H1 (cell line): ENCODE measurements at regions not wholly inside any gene's neighbourhood (a gene's known extent, or its start where the extent isn't known, plus 50 kb on each side); places are given as distances from the start of the nearest gene placed in this dataset.

Experiments used
- CTCF ChIA-PET: fragments of 300-600 bp; sonication (Branson Sonifier 250); formaldehyde crosslinking; loops from one replicate; lab custom pipeline; 2021; ENCODE audit not compliant: partially characterized antibody; lab: Charles Lee
- POLR2A ChIA-PET: fragments of 300-600 bp; sonication (Branson Sonifier 250); formaldehyde crosslinking; loops from one replicate; lab custom pipeline; 2021; ENCODE audit warnings: inconsistent platforms; ENCODE audit not compliant: partially characterized antibody; lab: Charles Lee
- DNase-seq, 2 experiments: peaks; one replicate each; pipeline versions ENCODE4 v3.0.0 to v3.0.0-alpha.2; 2010 to 2022; ENCODE audit warnings: low spot score in 2 of 2, low read depth in 1 of 2, mixed read lengths in 1 of 2
- FAIRE-seq: peaks from 2 replicates; lab custom pipeline; 2011; peaks lifted over from hg19 to GRCh38; lab: Jason Lieb, UNC
- H2AFZ ChIP-seq: 2 replicates; pipeline ENCODE4 v1.8.1; 2012; ENCODE audit warnings: low read length, inconsistent platforms
- H2AK5ac ChIP-seq: 2 replicates; pipeline ENCODE4 v1.6.1; 2013; ENCODE audit warnings: low read depth, low read length
- H2BK120ac ChIP-seq: replicated peaks from 2 replicates; pipeline ENCODE3; 2013; ENCODE audit warnings: low read depth, low read length, inconsistent platforms
- H2BK12ac ChIP-seq: 2 replicates; pipeline ENCODE4 v1.6.1; 2013; ENCODE audit warnings: low read depth, low read length
- H2BK15ac ChIP-seq: 2 replicates; pipeline ENCODE4 v1.6.1; 2013; ENCODE audit warnings: low read length
- H2BK20ac ChIP-seq: 2 replicates; pipeline ENCODE4 v1.6.1; 2013; ENCODE audit warnings: low read length
- H2BK5ac ChIP-seq: 2 replicates; pipeline ENCODE4 v1.6.1; 2013; ENCODE audit warnings: low read depth, low read length
- H3K14ac ChIP-seq: 2 replicates; pipeline ENCODE4 v1.6.1; 2013; ENCODE audit warnings: inconsistent platforms; ENCODE audit not compliant: insufficient read length
- H3K18ac ChIP-seq: 2 replicates; pipeline ENCODE4 v1.6.1; 2013; ENCODE audit warnings: low read length; ENCODE audit errors: extremely low read depth
- H3K23ac ChIP-seq: 2 replicates; pipeline ENCODE4 v1.6.1; 2013; ENCODE audit warnings: inconsistent platforms; ENCODE audit not compliant: insufficient read length
- H3K23me2 ChIP-seq: 2 replicates; pipeline ENCODE4 v1.6.1; 2013; ENCODE audit warnings: low read depth, low read length
- H3K27ac ChIP-seq: 2 replicates; pipeline ENCODE4 v1.6.1; 2011; ENCODE audit warnings: low read depth, low read length, inconsistent platforms
- H3K27me3 ChIP-seq, 4 experiments: replicated peaks in 1 of 4; 1 replicate in 1 of 4; 2 replicates in 3 of 4; pipeline versions ENCODE4 v1.6.1 to v1.8.1; 2011 to 2013; ENCODE audit warnings: low read length in 3 of 4, mild to moderate bottlenecking in 3 of 4, inconsistent platforms in 2 of 4, mixed read lengths in 2 of 4, moderate library complexity in 1 of 4; ENCODE audit not compliant: control insufficient read depth in 3 of 4, insufficient read depth in 3 of 4; ENCODE audit errors: extremely low read depth in 1 of 4
- H3K36me3 ChIP-seq, 4 experiments: 2 replicates each; pipeline versions ENCODE4 v1.6.1 to v1.8.1; 2011 to 2013; ENCODE audit warnings: mild to moderate bottlenecking in 4 of 4, low read length in 3 of 4, moderate library complexity in 2 of 4, control low read depth in 1 of 4, inconsistent platforms in 1 of 4; ENCODE audit not compliant: insufficient read depth in 4 of 4, control insufficient read depth in 2 of 4
- H3K4ac ChIP-seq: replicated peaks from 2 replicates; pipeline ENCODE3; 2013; ENCODE audit warnings: low read length, low read depth, mixed read lengths, inconsistent platforms; ENCODE audit not compliant: insufficient read length
- H3K4me1 ChIP-seq, 4 experiments: replicated peaks in 1 of 4; 1 replicate in 1 of 4; 2 replicates in 3 of 4; pipeline versions ENCODE4 v1.6.1 to v1.8.1; 2011 to 2013; ENCODE audit warnings: low read length in 3 of 4, inconsistent platforms in 2 of 4, mixed read lengths in 1 of 4; ENCODE audit not compliant: insufficient read depth in 4 of 4, control insufficient read depth in 3 of 4
- H3K4me2 ChIP-seq, 2 experiments: 2 replicates each; pipeline versions ENCODE4 v1.6.1 to v1.8.1; 2011 to 2013; ENCODE audit warnings: low read depth in 2 of 2, low read length in 2 of 2, control low read depth in 1 of 2, inconsistent platforms in 1 of 2, mild to moderate bottlenecking in 1 of 2; ENCODE audit not compliant: insufficient read depth in 1 of 2
- H3K4me3 ChIP-seq, 4 experiments: fragments of 200-600, 300-600 bp in 1 of 4; sonication (generic), shearing (Covaris generic), sonication (Bioruptor Twin) in 1 of 4; 2 replicates each; pipeline versions ENCODE4 v1.5.1 to v1.8.1; 2011 to 2016; ENCODE audit warnings: low read length in 4 of 4, low read depth in 3 of 4, control low read depth in 2 of 4, inconsistent platforms in 2 of 4, mild to moderate bottlenecking in 2 of 4, mixed read lengths in 1 of 4, moderate library complexity in 1 of 4; ENCODE audit not compliant: insufficient read depth in 2 of 4; ENCODE audit errors: extremely low read depth in 1 of 4
- H3K56ac ChIP-seq: replicated peaks from 2 replicates; pipeline ENCODE3; 2013; ENCODE audit warnings: low read depth, mild to moderate bottlenecking, mixed read lengths, low read length, inconsistent platforms; ENCODE audit not compliant: insufficient read length
- H3K79me1 ChIP-seq: 2 replicates; pipeline ENCODE4 v1.6.1; 2013; ENCODE audit warnings: low read depth, low read length, control low read depth
- H3K79me2 ChIP-seq, 2 experiments: 2 replicates each; pipeline versions ENCODE4 v1.6.1 to v1.8.1; 2012 to 2013; ENCODE audit warnings: low read length in 2 of 2, mild to moderate bottlenecking in 2 of 2, inconsistent platforms in 1 of 2; ENCODE audit not compliant: insufficient read depth in 2 of 2, control insufficient read depth in 1 of 2
- H3K9ac ChIP-seq, 4 experiments: replicated peaks in 1 of 4; 1 replicate in 1 of 4; 2 replicates in 3 of 4; pipeline versions ENCODE4 v1.6.1 to v1.8.1; 2011 to 2013; ENCODE audit warnings: low read depth in 3 of 4, low read length in 3 of 4, control low read depth in 2 of 4, mild to moderate bottlenecking in 2 of 4, moderate library complexity in 2 of 4, inconsistent platforms in 1 of 4; ENCODE audit errors: extremely low read depth in 1 of 4
- H3K9me3 ChIP-seq, 2 experiments: 2 replicates each; pipeline versions ENCODE4 v1.6.1 to v1.8.1; 2012 to 2013; ENCODE audit warnings: mild to moderate bottlenecking in 2 of 2, moderate library complexity in 2 of 2, control low read depth in 1 of 2, inconsistent platforms in 1 of 2, low read depth in 1 of 2, low read length in 1 of 2, mixed read lengths in 1 of 2; ENCODE audit not compliant: insufficient read depth in 2 of 2
- H4K20me1 ChIP-seq, 2 experiments: replicated peaks in 1 of 2; 2 replicates each; pipeline versions ENCODE3 to v1.8.1; 2011 to 2013; ENCODE audit warnings: inconsistent platforms in 2 of 2, low read length in 2 of 2, mild to moderate bottlenecking in 1 of 2; ENCODE audit not compliant: insufficient read depth in 2 of 2, control insufficient read depth in 1 of 2
- H4K5ac ChIP-seq: 2 replicates; pipeline ENCODE4 v1.6.1; 2013; ENCODE audit warnings: low read length, low read depth, mixed read lengths, inconsistent platforms; ENCODE audit not compliant: insufficient read length
- H4K8ac ChIP-seq: 2 replicates; pipeline ENCODE4 v1.8.0; 2013; ENCODE audit warnings: mild to moderate bottlenecking, moderate library complexity, low read length, inconsistent platforms; ENCODE audit not compliant: insufficient read depth; ENCODE audit errors: extremely low read depth
- H4K91ac ChIP-seq: replicated peaks from 2 replicates; pipeline ENCODE3; 2013; ENCODE audit warnings: low read length, mixed read lengths, inconsistent platforms; ENCODE audit not compliant: insufficient read length
- CBX5 ChIP-seq: fragments of 300-800, 300-1000 bp; sonication (generic); IDR thresholded peaks from 2 replicates; pipeline ENCODE4 v1.7.1; 2016; ENCODE audit warnings: antibody characterized with exemption, low read length, low read depth
- EGR1 ChIP-seq: IDR thresholded peaks from 2 replicates; pipeline ENCODE4 v1.6.1; 2011; ENCODE audit warnings: low read depth, low read length, borderline replicate concordance
- EP300 ChIP-seq, 2 experiments: IDR thresholded peaks; 1 replicate in 1 of 2; 2 replicates in 1 of 2; pipeline ENCODE4 v1.6.1; 2011 to 2012; ENCODE audit warnings: low read depth in 2 of 2, low read length in 2 of 2, mild to moderate bottlenecking in 2 of 2, borderline replicate concordance in 1 of 2, inconsistent platforms in 1 of 2, moderate library complexity in 1 of 2
- HDAC6 ChIP-seq: IDR thresholded peaks from one replicate; pipeline ENCODE4 v1.7.1; 2012; ENCODE audit warnings: low read depth, mild to moderate bottlenecking, inconsistent platforms, low read length, moderate library complexity
- SAP30 ChIP-seq: fragments of 300-600 bp; sonication (generic); IDR thresholded peaks from 2 replicates; pipeline ENCODE4 v1.7.1; 2012; ENCODE audit warnings: low read length, moderate library complexity, mild to moderate bottlenecking, inconsistent platforms; ENCODE audit not compliant: insufficient read depth, insufficient replicate concordance
- SIX5 ChIP-seq: IDR thresholded peaks from 2 replicates; pipeline ENCODE4 v1.6.1; 2011; ENCODE audit warnings: mild to moderate bottlenecking, low read depth, low read length
- SP1 ChIP-seq: IDR thresholded peaks from 2 replicates; pipeline ENCODE4 v1.6.1; 2011; ENCODE audit warnings: low read depth, low read length
- TBP ChIP-seq: IDR thresholded peaks from 2 replicates; pipeline ENCODE4 v1.6.1; 2011; ENCODE audit warnings: low read depth, low read length, improper control_type of control experiment
- YY1 ChIP-seq: IDR thresholded peaks from 2 replicates; pipeline ENCODE4 v1.6.1; 2011; ENCODE audit warnings: low read depth, mild to moderate bottlenecking, low read length
- WGBS, 2 experiments: shearing (Covaris generic) in 1 of 2; methylation state at CpG; one replicate each; pipeline versions ENCODE4 v1.1.6 to v1.1.7; 2013 to 2015; ENCODE audit warnings: low lambda C conversion rate in 2 of 2, mixed read lengths in 2 of 2, inconsistent platforms in 1 of 2, low coverage in 1 of 2, missing lambda C conversion rate in 1 of 2; ENCODE audit not compliant: insufficient replicate concordance in 2 of 2, insufficient coverage in 1 of 2, insufficient read length in 1 of 2; ENCODE audit errors: extremely low coverage in 1 of 2, missing lambda C conversion rate in 1 of 2; 5-methylcytosine and 5-hydroxymethylcytosine counted together

DNA sequence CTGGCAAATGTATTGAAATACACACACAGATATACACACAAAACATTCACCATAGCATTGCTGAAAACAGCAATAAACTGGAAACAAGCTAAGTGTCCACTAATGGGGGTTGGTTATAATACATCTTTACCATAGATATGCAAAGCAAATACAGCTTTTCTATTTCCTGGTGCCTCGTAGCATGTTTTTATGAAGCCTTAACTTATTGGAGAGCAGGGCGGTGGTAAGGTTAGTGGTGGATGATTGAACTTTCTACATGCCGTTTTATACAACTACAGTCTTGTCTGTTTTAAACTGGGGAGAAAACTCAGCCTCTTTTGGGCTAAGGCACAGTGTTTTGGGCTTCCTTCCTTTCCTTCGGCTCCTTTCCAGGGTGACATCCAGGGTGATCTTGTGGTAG lies 104.5 kb downstream of the NR2F2 start:
- no peak overlapping the region for H4K5ac ChIP-seq
- ChIA-PET CTCF (interaction anchor here (0.5 to 1.8 kb wide), 4 partner anchors 8 to 199 kb away, joined by 3 to 4 read pairs (median 4); no protein-coding TSS in a partner anchor), POLR2A (no interaction called here)
- no peak overlapping the region for H2BK20ac ChIP-seq
- H4K8ac ChIP-seq, result no peak overlapping the region
- no peak overlapping the region for H3K23ac ChIP-seq
- no peak overlapping the region for H2BK120ac ChIP-seq
- no peak overlapping the region for H3K27ac ChIP-seq
- H3K36me3 ChIP-seq, result no peaks in the 10 kb centered on the region
- no peak for TF ChIP-seq EP300 (IDR thresholded peaks at IDR 0.05; ENCODE audit: borderline replicate concordance in 1 of 2, low read depth in 2 of 2, low read length in 2 of 2)
- TF ChIP-seq YY1, result no peak
- no peak for TF ChIP-seq SIX5
- TF ChIP-seq SP1, result no peak
- TF ChIP-seq CBX5, result no peak
- no peak for TF ChIP-seq HDAC6
- TF ChIP-seq EGR1, result no peak
- TF ChIP-seq TBP, result no peak
- no peak for TF ChIP-seq SAP30
- H3K4me1 ChIP-seq, result no peaks in the 10 kb centered on the region
- no peaks in the 10 kb centered on the region for H3K79me2 ChIP-seq
- FAIRE-seq (no peak), DNase-seq (no peak)
- no peaks in the 10 kb centered on the region for H3K9me3 ChIP-seq
- H3K18ac ChIP-seq, result no peak overlapping the region
- H4K20me1 ChIP-seq, result no peaks in the 10 kb centered on the region
- no peak overlapping the region for H3K9ac ChIP-seq
- no peak overlapping the region for H3K56ac ChIP-seq
- H4K91ac ChIP-seq, result no peak overlapping the region
- no peak overlapping the region for H2BK5ac ChIP-seq
- H2AK5ac ChIP-seq, result no peak overlapping the region
- no peak overlapping the region for H2BK15ac ChIP-seq
- H2AFZ ChIP-seq, result no peak overlapping the region
- no peak overlapping the region for H3K4me2 ChIP-seq
- no peak overlapping the region for H3K4me3 ChIP-seq
- no peak overlapping the region for H3K4ac ChIP-seq
- no peaks in the 10 kb centered on the region for H3K27me3 ChIP-seq
- 88% methylated on average over 4 of the region's 4 CpGs; no CpG with 5 or more reads in 1 of the 2 experiments for WGBS, 2 experiments
- no peak overlapping the region for H2BK12ac ChIP-seq
- no peaks in the 10 kb centered on the region for H3K23me2 ChIP-seq
- no peaks in the 10 kb centered on the region for H3K79me1 ChIP-seq
- no peak overlapping the region for H3K14ac ChIP-seq
